ENCODE measurements at regions not wholly inside any gene's neighbourhood (a gene's known extent, or its start where the extent isn't known, plus 50 kb on each side); places are given as distances from the start of the nearest gene placed in this dataset.

GRCh38 chr9:79940919-79941318 is 369.2 kb downstream of the TLE4 start:
- no peaks in the 10 kb centered on the region for H3K9me3 ChIP-seq (ENCODE audit: insufficient read depth, low read depth)
- H3K4me2 ChIP-seq, result no peak overlapping the region
- no peaks in the 10 kb centered on the region for H3K4me1 ChIP-seq (replicated peaks; ENCODE audit: insufficient read depth)
- H3K27ac ChIP-seq, result no peak overlapping the region
- ChIA-PET POLR2A (ENCODE audit: unreplicated experiment) (no interaction called here), CTCF (no interaction called here)
- no peaks in the 10 kb centered on the region for H3F3A ChIP-seq (ENCODE audit: insufficient read depth, low read depth)
- no peak overlapping the region for H3K4me3 ChIP-seq
- peaks cover 8% of the 10 kb centered on the region for H3K27me3 ChIP-seq (ENCODE audit: insufficient read depth, low read depth)
- H3K36me3 ChIP-seq (ENCODE audit: low read depth), result no peaks in the 10 kb centered on the region
- no peaks in the 10 kb centered on the region for H4K20me1 ChIP-seq (ENCODE audit: insufficient read depth)
- no peak for DNase-seq
- no peak for TF ChIP-seq CTCF (conservative IDR thresholded peaks at IDR 0.05)
- TF ChIP-seq EZH2 (IDR thresholded peaks at IDR 0.05; ENCODE audit: low read depth), result no peak
- intact Hi-C loops (cut with micrococcal nuclease; ENCODE audit: unreplicated experiment), result no loop called here
- no TSS peak for BruUV-seq (replicated peaks)
- no peaks in the 10 kb centered on the region for H3K9me2 ChIP-seq (ENCODE audit: insufficient read depth)
- H3K79me2 ChIP-seq (ENCODE audit: low read depth), result no peaks in the 10 kb centered on the region
- no peak overlapping the region for H2AFZ ChIP-seq

GRCh38 chr9:79939819-79940218 is 368.1 kb downstream of the TLE4 start:
- Histone ChIP-seq H4K20me1 (ENCODE audit: insufficient read depth) (no peaks in the 10 kb centered on the region), H3K79me2 (ENCODE audit: low read depth) (no peaks in the 10 kb centered on the region), H3K4me3 (no peak overlapping the region), H3K36me3 (ENCODE audit: low read depth) (no peaks in the 10 kb centered on the region), H3K4me2 (no peak overlapping the region), H3F3A (ENCODE audit: insufficient read depth, low read depth) (no peaks in the 10 kb centered on the region), H3K4me1 (replicated peaks; ENCODE audit: insufficient read depth) (no peaks in the 10 kb centered on the region), H3K27ac (no peak overlapping the region), H3K27me3 (ENCODE audit: insufficient read depth, low read depth) (peaks cover 11% of the 10 kb centered on the region), H3K9me3 (ENCODE audit: insufficient read depth, low read depth) (no peaks in the 10 kb centered on the region), H3K9me2 (ENCODE audit: insufficient read depth) (no peaks in the 10 kb centered on the region), H2AFZ (no peak overlapping the region)
- ChIA-PET POLR2A (ENCODE audit: unreplicated experiment) (no interaction called here), CTCF (no interaction called here)
- no peak for DNase-seq
- intact Hi-C loops (cut with micrococcal nuclease; ENCODE audit: unreplicated experiment), result no loop called here
- BruUV-seq (replicated peaks), result no TSS peak
- TF ChIP-seq CTCF (conservative IDR thresholded peaks at IDR 0.05), result no peak
- TF ChIP-seq EZH2 (IDR thresholded peaks at IDR 0.05; ENCODE audit: low read depth), result no peak

- Histone ChIP-seq H3K27me3 (ENCODE audit: insufficient read depth, low read depth) (peaks cover 10% of the 10 kb centered on the region; the same call in 1 of the 2 replicates), H3K4me1 (replicated peaks; ENCODE audit: insufficient read depth) (no peaks in the 10 kb centered on the region), H3K4me3 (no peak overlapping the region), H3K79me2 (ENCODE audit: low read depth) (no peaks in the 10 kb centered on the region), H3K9me2 (ENCODE audit: insufficient read depth) (no peaks in the 10 kb centered on the region), H2AFZ (no peak overlapping the region), H4K20me1 (ENCODE audit: insufficient read depth) (no peaks in the 10 kb centered on the region), H3F3A (ENCODE audit: insufficient read depth, low read depth) (no peaks in the 10 kb centered on the region), H3K27ac (no peak overlapping the region), H3K4me2 (no peak overlapping the region), H3K9me3 (ENCODE audit: insufficient read depth, low read depth) (no peaks in the 10 kb centered on the region), H3K36me3 (ENCODE audit: low read depth) (no peaks in the 10 kb centered on the region)
- ChIA-PET CTCF (no interaction called here), POLR2A (ENCODE audit: unreplicated experiment) (no interaction called here)
- BruUV-seq (replicated peaks), result no TSS peak
- intact Hi-C loops (cut with micrococcal nuclease; ENCODE audit: unreplicated experiment), result no loop called here
- no peak for DNase-seq
- TF ChIP-seq EZH2 (IDR thresholded peaks at IDR 0.05; ENCODE audit: low read depth) (no peak), CTCF (conservative IDR thresholded peaks at IDR 0.05) (no peak)
Measured at GRCh38 chr9:79936336-79936735, 364.6 kb downstream of the TLE4 start.
